Fibroblast of mammary gland (primary cell): ENCODE measurements at regions not wholly inside any gene's neighbourhood (a gene's known extent, or its start where the extent isn't known, plus 50 kb on each side); places are given as distances from the start of the nearest gene placed in this dataset.

Experiments used
- DNase-seq: peaks from one replicate; pipeline ENCODE4 v3.0.0-alpha.2; 2010; ENCODE audit warnings: low read depth
- H3K4me3 ChIP-seq: 2 replicates; pipeline ENCODE4 v1.5.1; 2011; ENCODE audit warnings: low read depth, mild to moderate bottlenecking, low read length, moderate library complexity; ENCODE audit not compliant: control insufficient read depth
- TF ChIP-seq, protein P1 (sequence below): conservative IDR thresholded peaks from 2 replicates; pipeline ENCODE4 v1.5.1; 2011; ENCODE audit warnings: low read depth, low read length, inconsistent platforms; ENCODE audit not compliant: control insufficient read depth, insufficient read depth

DNA sequence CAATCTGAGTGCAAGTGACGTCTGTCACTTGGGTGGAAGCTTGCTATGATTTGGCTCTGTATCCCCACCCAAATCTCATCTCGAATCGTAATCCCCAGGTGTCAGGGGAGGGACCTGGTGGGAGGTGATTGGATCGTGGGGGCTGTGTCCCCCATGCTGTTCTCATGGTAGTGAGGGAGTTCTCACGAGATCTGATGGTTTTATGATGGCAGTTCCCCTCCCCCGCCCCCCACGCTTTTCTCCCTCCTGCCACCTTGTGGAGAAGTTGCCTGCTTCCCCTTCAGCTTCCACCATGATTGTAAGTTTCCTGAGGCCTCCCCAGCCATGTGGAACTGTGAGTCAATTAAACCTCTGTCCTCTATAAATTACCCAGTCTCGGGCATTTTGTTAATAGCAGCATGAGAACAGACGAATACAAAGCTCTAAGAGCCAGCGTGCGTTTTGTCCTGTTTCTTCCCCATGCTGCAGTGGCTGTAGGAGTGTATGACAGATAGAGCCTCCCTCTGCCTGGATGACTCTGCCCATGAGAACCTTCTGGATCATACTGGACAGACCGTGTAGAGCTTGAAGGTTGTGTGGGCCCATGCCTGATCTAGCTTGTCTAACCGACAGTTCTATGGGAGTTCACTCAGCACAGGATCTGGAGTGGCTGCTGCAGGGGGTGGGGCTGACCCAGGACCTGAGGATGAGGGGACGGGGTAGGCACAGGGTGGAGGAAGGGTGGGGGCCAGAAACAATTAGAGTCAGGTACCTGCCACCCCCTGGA, 139.7 kb upstream of the ERRFI1 start:
- no peak for DNase-seq
- TF ChIP-seq, protein P1, sequence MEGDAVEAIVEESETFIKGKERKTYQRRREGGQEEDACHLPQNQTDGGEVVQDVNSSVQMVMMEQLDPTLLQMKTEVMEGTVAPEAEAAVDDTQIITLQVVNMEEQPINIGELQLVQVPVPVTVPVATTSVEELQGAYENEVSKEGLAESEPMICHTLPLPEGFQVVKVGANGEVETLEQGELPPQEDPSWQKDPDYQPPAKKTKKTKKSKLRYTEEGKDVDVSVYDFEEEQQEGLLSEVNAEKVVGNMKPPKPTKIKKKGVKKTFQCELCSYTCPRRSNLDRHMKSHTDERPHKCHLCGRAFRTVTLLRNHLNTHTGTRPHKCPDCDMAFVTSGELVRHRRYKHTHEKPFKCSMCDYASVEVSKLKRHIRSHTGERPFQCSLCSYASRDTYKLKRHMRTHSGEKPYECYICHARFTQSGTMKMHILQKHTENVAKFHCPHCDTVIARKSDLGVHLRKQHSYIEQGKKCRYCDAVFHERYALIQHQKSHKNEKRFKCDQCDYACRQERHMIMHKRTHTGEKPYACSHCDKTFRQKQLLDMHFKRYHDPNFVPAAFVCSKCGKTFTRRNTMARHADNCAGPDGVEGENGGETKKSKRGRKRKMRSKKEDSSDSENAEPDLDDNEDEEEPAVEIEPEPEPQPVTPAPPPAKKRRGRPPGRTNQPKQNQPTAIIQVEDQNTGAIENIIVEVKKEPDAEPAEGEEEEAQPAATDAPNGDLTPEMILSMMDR = peak; percentile 16
- H3K4me3 ChIP-seq = no peak overlapping the region

DNA sequence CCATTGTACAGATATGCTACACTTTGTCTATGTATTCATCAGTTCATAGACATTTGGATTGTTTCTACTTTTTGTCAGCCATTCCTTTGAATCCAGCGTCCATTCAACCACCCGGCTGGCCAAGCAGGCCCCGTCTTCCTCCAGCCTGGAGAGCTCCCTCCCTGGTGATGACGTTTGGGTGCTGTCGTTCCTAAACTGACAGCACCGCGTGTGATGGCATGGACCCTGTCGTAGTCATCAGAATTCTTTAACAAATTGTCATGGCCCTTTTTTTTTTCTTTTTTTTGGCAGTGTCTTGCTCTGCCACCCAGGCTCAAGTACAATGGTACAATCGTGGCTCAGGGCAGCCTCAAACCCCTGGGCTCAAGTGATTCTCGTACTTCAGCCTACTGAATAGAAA, 138.6 kb upstream of the ERRFI1 start:
- no peak for DNase-seq
- TF ChIP-seq, protein P1 = no peak

DNA sequence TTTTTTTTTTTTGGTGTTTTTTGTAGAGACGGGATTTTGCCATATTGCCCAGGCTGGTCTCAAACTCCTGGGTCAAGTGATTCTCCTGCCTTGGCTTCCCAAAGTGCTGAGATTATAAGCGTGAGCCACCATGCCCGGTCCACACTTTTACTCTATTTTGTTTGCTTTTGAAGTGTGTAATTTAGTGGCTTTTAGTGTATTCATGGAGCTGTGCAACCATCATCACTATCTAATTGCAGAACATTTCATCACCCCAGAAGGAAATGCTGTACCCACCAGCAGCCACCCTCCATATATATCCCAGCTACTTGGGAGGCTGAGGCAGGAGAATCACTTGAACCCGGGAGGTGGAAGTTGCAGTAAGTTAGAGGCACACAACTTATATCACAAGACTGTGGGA, 136.9 kb upstream of the ERRFI1 start:
- no peak for DNase-seq
- TF ChIP-seq, protein P1 = no peak

More for the DNA sequence above, 138.6 kb upstream of the ERRFI1 start:
- H3K4me3 ChIP-seq = no peak overlapping the region

DNA sequence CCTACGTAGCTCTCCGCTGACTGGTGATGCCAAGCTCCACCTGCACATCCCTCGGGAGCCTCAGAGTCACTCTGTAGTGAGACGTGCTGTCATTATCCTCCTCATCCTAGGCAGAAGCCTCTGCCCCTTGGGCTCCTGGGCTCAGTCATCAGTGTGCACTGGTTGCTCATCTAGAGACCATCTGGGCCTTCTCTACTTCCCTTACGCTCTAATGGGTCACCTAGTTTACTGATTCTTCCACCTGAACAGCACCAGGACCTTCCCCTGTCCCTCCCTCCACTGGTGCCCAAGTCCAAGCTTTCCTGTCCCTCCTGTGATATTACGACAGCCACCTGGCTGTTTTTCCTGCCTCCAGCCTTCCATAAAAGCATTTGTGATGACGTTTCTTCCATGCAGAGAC, 136.1 kb upstream of the ERRFI1 start:
- DNase-seq = no peak
- TF ChIP-seq, protein P1 = no peak
- no peak overlapping the region for H3K4me3 ChIP-seq

More for the DNA sequence above, 136.9 kb upstream of the ERRFI1 start:
- no peak overlapping the region for H3K4me3 ChIP-seq

DNA sequence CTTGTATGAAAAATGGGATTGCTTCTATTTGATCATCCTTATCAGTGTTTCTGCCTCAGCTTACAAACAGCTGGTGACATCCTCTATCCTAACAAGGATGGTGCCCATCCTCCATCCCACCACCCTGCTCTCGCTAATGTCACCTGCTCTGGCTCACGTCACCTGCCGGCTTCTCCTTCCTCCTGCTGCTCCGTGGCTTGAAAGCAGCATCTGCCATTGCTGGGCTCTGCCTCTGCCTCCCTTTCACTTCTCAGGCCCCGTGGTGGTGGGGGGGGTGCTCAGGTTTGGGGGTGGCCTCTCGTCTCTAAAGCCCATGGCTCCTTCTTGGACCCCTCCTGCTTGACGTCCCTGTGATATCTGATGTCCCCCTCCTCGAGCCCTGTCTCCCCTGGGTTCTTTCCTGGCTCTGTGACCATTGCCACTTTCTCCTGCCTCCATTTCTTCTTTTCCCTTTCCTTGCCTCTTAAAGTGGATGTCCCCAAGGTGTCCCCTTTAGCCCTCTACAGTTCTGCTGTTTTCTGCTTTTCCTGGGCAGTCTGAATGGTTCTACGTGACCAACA, 135.5 kb upstream of the ERRFI1 start:
- no peak overlapping the region for H3K4me3 ChIP-seq
- DNase-seq = no peak
- TF ChIP-seq, protein P1 = no peak

DNA sequence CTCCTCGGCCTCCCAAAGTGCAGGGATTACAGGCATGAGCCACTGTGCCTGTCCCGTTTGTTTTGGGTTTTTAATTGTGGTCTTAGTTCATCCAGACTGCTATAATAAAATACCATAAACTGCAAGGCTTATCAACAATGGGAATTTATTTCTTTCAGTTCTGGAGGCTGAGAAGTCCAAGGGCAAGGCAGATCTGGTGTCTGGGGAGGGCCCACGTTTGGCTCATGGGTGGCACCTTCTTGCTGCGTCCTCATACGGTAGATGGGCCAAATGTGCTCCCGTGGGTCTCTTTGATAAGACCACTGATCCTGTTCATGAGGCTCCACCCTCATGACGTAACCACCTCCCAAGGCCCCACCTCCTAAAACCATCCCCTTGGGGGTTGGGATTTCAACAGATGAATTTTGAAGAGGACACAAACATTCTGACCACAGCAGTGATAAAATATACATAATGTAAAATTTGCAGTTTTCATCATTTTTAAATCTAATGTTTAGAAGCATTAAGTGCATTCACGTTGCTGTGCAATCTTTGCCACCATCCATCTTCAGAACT, 133.4 kb upstream of the ERRFI1 start:
- TF ChIP-seq, protein P1 = no peak
- DNase-seq = no peak
- no peak overlapping the region for H3K4me3 ChIP-seq
